ENCODE measurements at regions not wholly inside any gene's neighbourhood (a gene's known extent, or its start where the extent isn't known, plus 50 kb on each side); places are given as distances from the start of the nearest gene placed in this dataset.

GRCh38 chr18:78619854-78620253, 359.8 kb upstream of the SALL3 start:
- POLR2A ChIA-PET (ENCODE audit: low non-redundant PET) = no interaction called here
- Histone ChIP-seq H3K27me3 (replicated peaks; ENCODE audit: insufficient read depth, low read depth, low read length, poor library complexity) (no peaks in the 10 kb centered on the region), H3K4me1 (ENCODE audit: insufficient read depth, low read length, poor library complexity, severe bottlenecking) (no peaks in the 10 kb centered on the region), H3K4me3 (ENCODE audit: low read depth, low read length, poor library complexity, severe bottlenecking) (no peak overlapping the region), H3K36me3 (ENCODE audit: insufficient read depth, low read length, poor library complexity, severe bottlenecking) (no peaks in the 10 kb centered on the region), H3K27ac (ENCODE audit: low read depth, low read length, poor library complexity, severe bottlenecking) (no peak overlapping the region), H3K9me3 (ENCODE audit: low read depth, low read length, poor library complexity, severe bottlenecking) (peaks cover 13% of the 10 kb centered on the region)
- intact Hi-C loops (cut with micrococcal nuclease; ENCODE audit: unreplicated experiment) = no loop called here
- no TSS peak for BruUV-seq (replicated peaks)
- no peak for DNase-seq (ENCODE audit: low spot score)
- CTCF ChIA-PET = no interaction called here
- no peak for TF ChIP-seq EZH2 (IDR thresholded peaks at IDR 0.05; ENCODE audit: borderline replicate concordance, low read depth, low read length, poor library complexity, severe bottlenecking)
- TF ChIP-seq CTCF (conservative IDR thresholded peaks at IDR 0.05; ENCODE audit: low read depth, low read length) = no peak

GRCh38 chr18:78620326-78620725, 359.3 kb upstream of the SALL3 start:
- H3K4me1 ChIP-seq (ENCODE audit: insufficient read depth, low read length, poor library complexity, severe bottlenecking) = no peaks in the 10 kb centered on the region
- H3K36me3 ChIP-seq (ENCODE audit: insufficient read depth, low read length, poor library complexity, severe bottlenecking) = no peaks in the 10 kb centered on the region
- ChIA-PET CTCF (no interaction called here), POLR2A (ENCODE audit: low non-redundant PET) (no interaction called here)
- no peak for DNase-seq (ENCODE audit: low spot score)
- no TSS peak for BruUV-seq (replicated peaks)
- no peaks in the 10 kb centered on the region for H3K27me3 ChIP-seq (replicated peaks; ENCODE audit: insufficient read depth, low read depth, low read length, poor library complexity)
- H3K9me3 ChIP-seq (ENCODE audit: low read depth, low read length, poor library complexity, severe bottlenecking) = peaks cover 13% of the 10 kb centered on the region
- no peak for TF ChIP-seq CTCF (conservative IDR thresholded peaks at IDR 0.05; ENCODE audit: low read depth, low read length)
- no peak for TF ChIP-seq EZH2 (IDR thresholded peaks at IDR 0.05; ENCODE audit: borderline replicate concordance, low read depth, low read length, poor library complexity, severe bottlenecking)
- H3K27ac ChIP-seq (ENCODE audit: low read depth, low read length, poor library complexity, severe bottlenecking) = no peak overlapping the region
- intact Hi-C loops (cut with micrococcal nuclease; ENCODE audit: unreplicated experiment) = no loop called here
- no peak overlapping the region for H3K4me3 ChIP-seq (ENCODE audit: low read depth, low read length, poor library complexity, severe bottlenecking)

- intact Hi-C loops (cut with micrococcal nuclease; ENCODE audit: unreplicated experiment) = no loop called here
- no peaks in the 10 kb centered on the region for H3K36me3 ChIP-seq (ENCODE audit: insufficient read depth, low read length, poor library complexity, severe bottlenecking)
- H3K27ac ChIP-seq (ENCODE audit: low read depth, low read length, poor library complexity, severe bottlenecking) = no peak overlapping the region
- peaks cover 13% of the 10 kb centered on the region for H3K9me3 ChIP-seq (ENCODE audit: low read depth, low read length, poor library complexity, severe bottlenecking)
- TF ChIP-seq EZH2 (IDR thresholded peaks at IDR 0.05; ENCODE audit: borderline replicate concordance, low read depth, low read length, poor library complexity, severe bottlenecking) = no peak
- ChIA-PET CTCF (no interaction called here), POLR2A (ENCODE audit: low non-redundant PET) (no interaction called here)
- no peaks in the 10 kb centered on the region for H3K4me1 ChIP-seq (ENCODE audit: insufficient read depth, low read length, poor library complexity, severe bottlenecking)
- BruUV-seq (replicated peaks) = no TSS peak
- no peak for DNase-seq (ENCODE audit: low spot score)
- H3K4me3 ChIP-seq (ENCODE audit: low read depth, low read length, poor library complexity, severe bottlenecking) = no peak overlapping the region
- H3K27me3 ChIP-seq (replicated peaks; ENCODE audit: insufficient read depth, low read depth, low read length, poor library complexity) = no peaks in the 10 kb centered on the region
Observed at GRCh38 chr18:78621141-78621755, 358.4 kb upstream of the SALL3 start.

- CTCF ChIA-PET = no interaction called here
- POLR2A ChIA-PET (ENCODE audit: low non-redundant PET) = no interaction called here
- Histone ChIP-seq H3K36me3 (ENCODE audit: insufficient read depth, low read length, poor library complexity, severe bottlenecking) (no peaks in the 10 kb centered on the region), H3K4me3 (ENCODE audit: low read depth, low read length, poor library complexity, severe bottlenecking) (no peak overlapping the region), H3K27me3 (replicated peaks; ENCODE audit: insufficient read depth, low read depth, low read length, poor library complexity) (no peaks in the 10 kb centered on the region), H3K9me3 (ENCODE audit: low read depth, low read length, poor library complexity, severe bottlenecking) (peaks cover 13% of the 10 kb centered on the region), H3K4me1 (ENCODE audit: insufficient read depth, low read length, poor library complexity, severe bottlenecking) (no peaks in the 10 kb centered on the region), H3K27ac (ENCODE audit: low read depth, low read length, poor library complexity, severe bottlenecking) (no peak overlapping the region)
- TF ChIP-seq CTCF (conservative IDR thresholded peaks at IDR 0.05; ENCODE audit: low read depth, low read length) (no peak), EZH2 (IDR thresholded peaks at IDR 0.05; ENCODE audit: borderline replicate concordance, low read depth, low read length, poor library complexity, severe bottlenecking) (no peak)
- intact Hi-C loops (cut with micrococcal nuclease; ENCODE audit: unreplicated experiment) = no loop called here
- DNase-seq (ENCODE audit: low spot score) = no peak
- no TSS peak for BruUV-seq (replicated peaks)
Observed at GRCh38 chr18:78622251-78622906, 357.2 kb upstream of the SALL3 start.
